HG03565 (cell line): ENCODE measurements at regions not wholly inside any gene's neighbourhood (a gene's known extent, or its start where the extent isn't known, plus 50 kb on each side); places are given as distances from the start of the nearest gene placed in this dataset.

Experiments
- ATAC-seq: cut with Tn5 transposase; IDR thresholded peaks from one replicate; pipeline ENCODE4 v1.9.1; 2021; ENCODE audit warnings: mild to moderate bottlenecking, moderate library complexity; ENCODE audit not compliant: unreplicated experiment

DNA sequence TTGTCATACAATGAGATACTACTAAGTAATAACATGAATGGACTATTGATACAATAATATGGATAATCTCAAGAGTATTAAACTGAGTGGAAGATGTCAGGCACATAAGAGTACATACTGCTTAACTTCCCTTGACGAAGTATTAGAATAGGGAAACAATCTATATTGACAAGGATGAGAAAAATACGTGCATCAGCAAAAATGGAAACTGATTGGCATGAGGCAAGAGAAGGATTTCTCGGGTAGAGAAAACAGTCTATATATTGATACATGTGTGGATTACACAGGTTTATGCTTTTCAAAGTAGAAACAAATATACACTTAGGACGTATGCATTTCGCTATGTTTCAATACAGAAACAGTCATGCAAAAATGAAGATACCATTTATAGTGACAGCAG lies 57.4 kb downstream of the PRR20E start:
- no peak for ATAC-seq

DNA sequence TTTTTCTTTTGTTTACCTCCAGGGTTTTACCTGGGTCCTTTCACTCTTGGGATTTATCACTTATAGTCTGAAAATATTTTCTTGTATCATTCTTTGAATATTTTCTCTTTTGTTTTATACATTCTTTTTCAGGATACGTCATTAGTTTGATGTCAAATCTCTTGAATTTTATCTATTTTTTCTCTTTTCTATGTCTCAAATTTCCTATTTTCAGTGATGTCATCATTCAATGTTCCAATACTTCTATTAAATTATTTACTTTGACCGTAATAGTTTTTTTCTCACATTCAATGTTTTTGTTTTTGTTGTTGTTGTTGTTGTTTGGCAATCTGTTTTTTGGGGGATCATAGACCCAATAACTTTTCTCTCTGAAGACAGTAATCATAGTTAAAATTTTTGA lies 83.5 kb downstream of the PRR20E start:
- no peak for ATAC-seq

DNA sequence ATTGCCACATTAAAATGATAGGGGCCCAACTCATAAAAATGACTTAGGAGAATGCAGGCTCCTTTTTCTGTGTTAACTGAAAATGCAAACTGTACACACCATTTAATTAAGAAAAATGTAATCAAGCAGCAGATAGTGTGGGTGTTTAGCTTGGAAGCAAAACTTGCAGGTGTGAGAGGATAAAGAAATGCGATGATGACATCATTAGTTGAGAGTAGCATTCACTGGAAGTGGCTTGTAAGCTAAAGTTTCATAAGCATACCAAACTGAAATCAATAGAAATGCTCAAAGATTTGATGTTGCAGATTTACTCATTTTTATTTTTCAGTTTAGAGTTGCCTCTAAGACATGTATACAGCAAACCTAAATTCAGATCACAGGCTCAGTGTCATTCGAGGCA lies 86.6 kb downstream of the PRR20E start:
- no peak for ATAC-seq

DNA sequence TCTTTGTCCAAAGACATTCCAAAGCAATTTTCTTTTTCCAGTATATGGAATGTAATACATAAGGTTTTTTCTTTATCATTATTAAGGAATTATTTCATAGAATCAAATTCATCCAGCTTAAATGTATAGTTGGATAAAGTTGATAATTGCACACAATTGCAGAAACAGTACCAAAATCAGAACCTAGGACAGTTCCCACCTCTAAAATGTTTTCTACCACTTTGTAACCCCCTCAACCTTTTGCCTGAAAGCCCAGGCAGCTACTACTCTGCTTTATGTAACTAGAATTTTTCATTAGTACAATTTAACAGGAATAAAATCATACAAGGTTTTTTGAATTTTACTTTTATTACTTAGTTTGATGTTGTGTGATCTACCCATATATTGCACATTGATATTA lies 98.0 kb downstream of the PRR20E start:
- ATAC-seq, result no peak

DNA sequence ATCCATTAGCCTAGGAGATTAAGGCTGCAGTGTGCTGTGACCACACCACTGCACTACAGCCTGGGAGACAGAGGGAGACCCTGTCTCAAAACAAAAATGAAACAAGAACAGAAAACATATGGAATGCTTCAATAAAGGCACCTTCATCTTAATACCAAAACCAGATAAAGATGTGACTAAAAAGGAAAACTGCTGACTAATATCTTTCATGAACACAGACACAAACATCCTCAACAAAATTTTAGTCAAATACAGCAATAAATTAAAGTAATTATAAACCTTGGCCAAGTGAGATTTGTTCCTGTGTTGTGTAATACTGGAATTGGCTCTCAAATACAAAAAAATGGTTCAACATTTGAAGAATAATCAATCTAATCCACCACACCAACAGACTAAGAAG lies 103.5 kb downstream of the PRR20E start:
- ATAC-seq, result no peak

DNA sequence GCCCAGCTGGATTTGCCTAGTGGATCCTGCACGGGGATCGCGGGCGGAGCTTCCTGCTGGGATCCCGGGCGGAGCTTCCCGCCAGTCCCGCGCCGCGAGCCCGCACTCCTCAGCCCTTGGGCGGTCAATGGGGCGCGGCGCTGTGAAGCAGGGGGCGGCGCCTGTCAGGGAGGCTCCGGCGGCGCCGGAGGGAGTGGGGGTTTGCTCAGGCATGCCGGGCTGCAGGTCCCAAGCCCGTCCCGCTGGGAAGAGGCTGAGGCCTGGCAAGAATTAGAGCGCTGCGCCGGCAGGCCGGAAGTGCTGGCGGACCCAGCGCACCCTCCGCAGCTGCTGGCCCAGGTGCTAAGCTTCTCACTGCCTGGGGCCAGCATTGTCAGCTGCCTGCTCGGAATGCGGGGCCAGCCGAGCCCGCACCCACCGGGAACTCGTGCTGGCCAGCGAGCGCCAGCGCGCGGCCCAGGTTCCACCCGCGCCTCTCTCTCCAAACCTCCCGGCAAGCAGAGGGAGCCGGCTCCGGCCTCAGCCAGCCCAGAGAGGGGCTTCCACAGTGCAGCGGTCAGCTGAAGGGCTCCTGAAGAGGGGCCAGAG lies 119.6 kb downstream of the PRR20E start:
- no peak for ATAC-seq

DNA sequence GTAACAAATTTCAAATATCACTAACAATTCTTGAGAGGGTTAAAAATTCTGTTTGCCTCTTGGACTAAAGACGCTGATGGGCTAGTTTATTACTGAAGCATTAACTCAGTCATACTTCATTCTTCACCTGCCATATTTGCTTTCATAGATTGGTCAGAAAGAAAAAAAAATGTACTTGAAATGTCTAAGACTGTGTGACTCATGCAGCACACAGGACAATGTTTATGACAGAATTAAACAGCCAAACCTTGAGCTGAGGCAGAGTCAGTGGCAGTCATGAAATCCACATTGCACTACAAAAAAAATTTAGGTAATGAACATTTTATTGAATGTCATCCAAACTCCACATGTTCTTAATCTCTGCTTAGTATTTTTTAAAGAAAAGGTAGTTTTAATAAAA lies 135.6 kb downstream of the PRR20E start:
- ATAC-seq, result no peak

DNA sequence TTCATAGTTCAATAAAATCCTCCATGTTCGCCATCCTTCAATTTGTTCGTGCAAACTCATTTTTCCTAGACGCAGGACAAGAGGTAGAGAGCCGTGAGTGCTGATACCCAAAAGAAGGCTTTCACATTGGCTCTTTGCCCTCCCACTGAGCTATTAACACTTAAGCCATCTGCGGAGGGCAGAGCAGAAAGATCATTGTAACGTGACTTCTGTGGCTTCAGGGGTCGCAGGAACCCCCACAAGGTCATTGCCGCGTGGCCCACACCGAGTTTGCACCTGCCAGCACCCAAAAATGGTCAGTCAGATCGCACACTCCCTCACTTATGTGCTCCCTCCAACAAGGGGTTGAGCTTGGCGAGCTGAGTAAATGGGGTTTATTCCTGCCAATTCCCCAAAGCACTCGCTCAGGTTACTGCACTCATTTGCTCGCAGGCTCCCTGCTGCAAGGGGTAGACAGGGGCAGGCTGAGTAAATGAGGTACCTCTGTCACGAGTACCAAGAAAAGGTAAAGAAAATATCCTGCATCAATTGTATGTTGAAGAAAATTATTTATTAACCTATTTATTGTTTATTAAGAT lies 144.1 kb downstream of the PRR20E start:
- ATAC-seq, result no peak

DNA sequence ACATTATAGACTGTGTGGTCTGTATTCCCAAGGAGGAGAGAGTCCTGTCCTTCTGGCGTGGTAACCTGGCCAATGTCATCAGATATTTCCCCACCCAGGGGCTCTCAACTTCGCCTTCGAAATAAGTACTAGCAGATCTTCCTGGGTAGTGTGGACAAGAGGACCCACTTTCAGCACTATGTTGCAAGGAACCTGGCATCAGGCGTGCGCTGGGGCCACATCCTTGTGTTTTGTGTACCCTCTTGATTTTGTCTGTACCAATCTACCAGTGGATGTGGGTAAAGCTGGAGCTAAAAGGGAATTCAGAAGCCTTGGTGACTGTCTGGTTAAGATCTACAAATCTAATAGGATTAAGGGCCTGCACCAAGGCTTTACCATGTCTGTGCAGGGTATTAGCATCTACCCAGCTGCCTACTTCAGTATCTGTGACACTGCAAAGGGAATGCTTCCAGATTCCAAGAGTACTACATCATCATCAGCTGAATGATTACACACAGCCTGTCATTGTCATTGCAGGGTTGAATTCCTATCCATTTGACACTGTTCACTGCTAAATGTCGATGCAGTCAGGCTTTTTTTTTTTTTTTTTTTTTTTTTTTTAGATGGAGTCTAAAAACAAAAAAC lies 148.0 kb downstream of the PRR20E start:
- no peak for ATAC-seq

DNA sequence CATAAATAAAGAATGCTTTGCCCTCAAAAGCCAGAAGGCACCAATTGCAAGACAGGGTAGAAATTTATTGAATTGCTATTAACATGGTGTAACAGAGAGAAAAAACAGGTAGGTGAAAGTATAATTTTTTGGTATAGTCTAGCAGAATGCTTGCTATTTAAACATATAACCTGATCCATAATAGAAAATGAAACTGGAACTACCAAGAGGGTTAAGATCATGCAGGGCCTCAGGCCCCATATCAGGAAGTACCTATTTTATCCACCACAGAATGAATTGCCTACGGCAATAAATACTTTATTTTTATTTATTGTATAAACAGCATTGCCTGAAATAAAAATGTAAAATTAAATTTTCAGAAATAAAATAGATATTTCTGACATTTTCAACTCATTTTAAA lies 159.5 kb downstream of the PRR20E start:
- peak; percentile 89 for ATAC-seq

DNA sequence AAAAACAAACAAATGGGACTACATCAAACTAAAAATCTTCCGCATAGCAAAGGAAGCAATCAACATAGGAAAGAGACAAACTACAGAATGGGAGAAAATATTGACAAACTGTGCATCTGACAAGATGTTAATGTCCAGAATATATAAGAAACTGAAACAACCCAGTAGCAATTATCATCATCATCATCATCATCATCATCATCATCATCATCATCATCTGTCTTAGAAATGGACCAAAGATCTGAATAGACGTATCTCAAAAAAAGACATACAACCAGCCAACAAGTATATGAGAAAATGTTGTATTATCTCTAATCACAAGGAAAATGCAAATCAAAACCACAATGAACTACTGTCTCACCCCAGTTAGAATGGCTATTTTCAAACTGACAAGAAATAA lies 173.9 kb downstream of the PRR20E start:
- no peak for ATAC-seq

DNA sequence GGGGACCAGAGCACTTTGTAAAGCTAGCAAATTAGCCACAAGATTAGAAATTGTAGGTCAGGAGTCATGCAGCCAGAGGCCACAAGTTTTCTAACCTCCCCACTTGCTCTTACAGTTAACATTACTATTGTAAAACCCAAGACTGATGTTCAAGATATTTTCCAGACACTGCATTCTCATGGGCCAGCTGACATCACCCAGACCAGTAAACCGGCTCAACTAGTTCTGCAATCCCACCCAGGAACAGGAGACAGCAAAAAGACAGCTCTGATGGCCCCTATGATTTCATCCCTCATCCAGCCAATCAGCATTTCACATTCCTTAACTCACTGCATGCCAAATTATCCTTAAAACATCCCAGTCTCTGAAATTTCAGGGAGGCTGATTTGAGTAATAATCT lies 178.5 kb downstream of the PRR20E start:
- no peak for ATAC-seq

DNA sequence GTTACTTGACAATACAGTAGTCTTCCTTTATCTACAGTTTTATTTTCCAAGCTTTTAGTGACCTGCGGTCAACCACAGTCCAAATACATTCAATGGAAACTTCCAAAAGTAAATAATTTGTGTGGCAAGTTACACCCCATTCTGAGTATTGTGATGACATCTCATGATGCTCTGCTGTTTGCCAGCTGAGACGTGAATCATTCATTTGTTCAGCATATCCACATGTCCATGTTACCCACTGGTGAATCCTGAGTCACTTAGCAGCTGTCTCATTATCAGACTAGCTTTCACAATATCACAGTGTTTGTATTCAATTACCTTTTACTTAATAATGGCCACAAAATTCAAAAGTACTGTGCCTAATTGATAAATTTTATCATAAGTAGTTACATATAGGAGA lies 179.8 kb downstream of the PRR20E start:
- ATAC-seq, result no peak

DNA sequence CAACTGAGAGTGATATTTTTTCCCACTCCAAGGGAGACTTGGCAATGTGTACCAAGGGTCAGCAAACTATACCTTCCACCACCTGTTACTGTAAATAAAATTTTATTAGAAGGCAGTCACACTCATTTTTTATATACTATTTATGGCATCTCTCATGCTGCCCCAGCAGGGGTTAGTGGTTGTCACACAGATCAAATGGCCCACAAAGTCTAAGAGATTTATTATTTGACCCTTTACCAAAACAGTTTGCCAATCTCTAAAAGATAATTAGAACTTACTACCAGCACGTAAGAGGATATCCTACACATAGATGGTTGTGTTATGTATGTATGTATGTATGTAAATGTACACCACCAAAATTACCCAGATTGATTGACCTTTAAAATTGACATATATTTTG lies 185.1 kb downstream of the PRR20E start:
- ATAC-seq, result no peak

DNA sequence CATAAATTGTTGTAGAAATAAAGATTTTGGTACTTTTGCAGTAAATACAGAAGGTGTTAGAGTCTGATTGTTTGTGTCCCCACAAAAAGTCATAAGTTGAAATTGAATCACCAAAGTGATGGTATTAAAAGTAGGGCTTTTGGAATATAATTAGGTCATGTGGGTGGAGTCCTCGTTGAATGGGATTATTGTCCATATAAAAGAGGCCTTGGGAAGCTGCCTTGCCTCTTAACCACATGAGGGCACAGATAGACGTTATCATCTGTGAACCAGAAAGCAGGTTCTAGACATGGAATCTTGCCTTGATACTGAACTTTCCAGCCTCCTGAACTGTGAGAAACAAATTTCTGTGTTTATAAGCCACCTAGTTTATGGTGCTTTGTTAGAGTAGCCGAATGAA lies 186.8 kb downstream of the PRR20E start:
- no peak for ATAC-seq

DNA sequence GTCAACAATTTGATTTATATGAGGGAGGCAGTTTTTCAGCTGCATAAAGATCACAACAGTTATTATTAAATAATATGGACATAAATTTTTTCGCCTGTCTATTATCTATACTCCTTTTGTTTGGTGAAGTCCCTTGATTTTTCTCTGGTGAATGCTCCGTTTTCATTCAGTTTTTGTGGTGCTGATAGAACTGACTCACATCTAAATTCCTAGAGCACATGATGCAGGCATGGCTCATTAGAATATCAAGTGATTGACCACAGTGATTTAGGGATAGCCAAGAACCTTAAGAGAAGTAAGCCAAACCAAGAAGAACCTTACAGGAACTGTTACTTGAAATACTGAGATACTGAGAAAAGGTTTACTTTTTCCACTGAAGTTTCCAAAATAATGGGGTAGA lies 208.9 kb downstream of the PRR20E start:
- ATAC-seq, result no peak

DNA sequence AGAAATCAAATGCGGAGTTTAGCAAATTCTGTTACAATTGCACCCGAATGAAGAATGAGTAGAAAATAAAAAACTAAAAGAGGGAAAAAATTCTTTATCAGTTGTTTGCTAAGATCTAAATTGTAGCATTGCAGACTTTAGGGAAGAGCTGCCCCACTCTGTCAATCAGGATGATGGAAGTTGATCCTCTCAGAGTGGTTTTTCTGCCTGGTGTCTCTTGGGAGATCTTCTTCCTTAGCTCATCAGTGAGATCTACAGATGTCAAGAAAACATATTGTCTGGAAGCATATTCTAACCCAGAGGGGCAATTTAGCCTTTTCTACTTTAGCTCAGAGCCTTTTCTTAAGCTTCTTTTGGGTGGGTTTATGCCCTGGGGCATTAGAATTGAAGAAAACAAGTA lies 223.2 kb upstream of the PCDH17 start:
- ATAC-seq, result no peak

DNA sequence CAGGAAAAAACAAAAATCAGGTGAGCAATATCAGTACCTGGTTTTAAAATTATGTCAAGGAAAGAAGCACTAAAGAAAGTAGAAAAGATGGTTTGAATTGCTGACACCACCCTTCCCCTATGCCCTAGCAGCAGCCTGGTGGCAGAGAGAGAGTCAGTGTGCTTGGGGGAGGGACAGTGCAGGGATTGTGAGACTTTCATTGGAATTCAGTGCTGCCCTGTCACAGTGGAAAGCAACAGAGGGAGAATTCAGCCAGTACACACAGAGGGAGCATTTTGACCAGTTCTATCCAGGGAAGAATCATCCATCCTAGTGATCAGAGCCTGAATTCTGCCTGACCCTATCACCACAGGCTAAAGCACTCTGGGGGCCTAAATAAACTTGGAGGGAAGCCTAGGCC lies 222.4 kb upstream of the PCDH17 start:
- ATAC-seq, result no peak

DNA sequence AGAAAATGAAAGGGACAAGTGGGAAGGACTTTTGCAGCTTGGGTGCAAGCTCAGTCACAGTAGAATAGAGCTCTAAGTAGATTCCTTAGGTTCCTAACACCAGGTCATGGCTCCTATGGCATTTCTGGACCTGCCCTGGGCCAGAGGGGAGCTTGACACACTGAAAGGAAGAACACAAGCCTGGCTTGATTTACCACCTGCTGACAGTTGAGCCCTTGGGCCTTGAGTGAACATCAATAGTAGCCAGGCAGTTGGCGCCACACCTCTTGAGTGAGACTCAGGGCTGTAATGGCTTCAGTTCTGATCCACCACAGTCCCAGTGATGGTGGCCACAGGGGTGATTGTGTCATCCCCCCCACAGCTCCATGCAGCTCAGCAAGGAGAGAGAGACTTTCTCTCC lies 221.9 kb upstream of the PCDH17 start:
- no peak for ATAC-seq

DNA sequence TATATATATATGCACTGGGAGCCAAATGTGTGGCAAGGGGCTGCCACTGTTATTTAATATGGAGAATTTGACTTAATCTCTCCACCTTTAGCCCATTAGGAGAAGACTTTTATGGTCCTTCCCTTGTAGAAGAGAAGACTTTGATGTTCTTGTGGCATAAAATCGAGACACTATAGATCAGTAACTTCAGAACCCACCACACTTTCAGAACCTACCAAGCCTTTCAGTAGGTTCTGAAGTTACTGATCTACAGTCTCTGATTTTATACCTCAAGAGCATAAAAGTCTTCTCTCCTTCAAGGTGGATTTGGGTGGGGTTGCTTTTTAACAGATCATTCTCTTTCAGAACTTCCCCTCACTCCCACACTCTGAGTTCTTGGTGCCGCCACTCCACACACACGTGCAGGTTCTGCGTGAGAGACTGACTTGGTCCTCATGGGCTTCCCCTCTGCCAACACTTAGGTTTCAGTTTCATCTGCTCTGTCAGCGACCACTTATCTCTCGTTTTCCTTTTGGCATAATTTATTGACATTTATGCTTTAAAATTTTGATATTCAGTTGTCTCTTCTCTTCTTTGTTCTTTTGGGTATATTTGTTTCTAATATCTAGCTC lies 213.4 kb upstream of the PCDH17 start:
- ATAC-seq, result no peak

DNA sequence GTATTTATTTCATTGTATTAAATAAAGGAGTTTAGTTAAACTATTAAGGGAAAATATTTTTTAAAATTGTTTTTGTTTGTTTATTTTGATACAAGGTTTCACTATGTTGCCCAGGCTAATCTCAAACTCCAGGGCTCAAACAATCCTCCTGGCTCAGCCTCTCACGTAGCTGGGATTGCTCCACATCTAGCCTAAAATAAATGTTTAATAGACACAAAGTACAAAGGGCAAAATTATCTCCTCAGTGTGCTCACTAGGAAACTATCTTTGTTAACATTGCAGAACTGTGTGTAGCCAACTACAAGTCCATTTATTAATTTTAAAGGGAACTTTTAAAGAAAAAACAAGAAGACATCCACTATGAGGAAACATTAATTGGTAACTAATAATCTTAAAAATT lies 207.2 kb upstream of the PCDH17 start:
- no peak for ATAC-seq

DNA sequence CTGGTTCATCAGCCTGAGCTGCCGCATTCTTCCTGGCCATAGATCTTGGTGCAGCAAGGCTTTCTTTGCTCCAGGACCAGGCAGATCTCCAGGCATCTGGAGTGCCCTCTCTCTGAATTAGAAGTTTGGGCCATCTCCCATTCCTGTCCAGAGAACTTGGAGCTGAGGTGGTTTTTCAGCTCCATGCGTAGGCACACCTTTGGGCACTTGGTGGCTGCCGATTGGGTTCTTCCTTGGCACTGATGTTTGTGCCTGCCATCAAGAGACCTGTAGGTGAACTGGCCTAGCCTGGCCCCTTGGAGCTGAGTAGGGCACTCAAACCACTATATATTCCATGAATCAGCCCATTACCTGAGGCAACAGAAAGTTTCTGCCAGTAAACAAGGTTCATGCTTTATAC lies 206.0 kb upstream of the PCDH17 start:
- ATAC-seq, result no peak

DNA sequence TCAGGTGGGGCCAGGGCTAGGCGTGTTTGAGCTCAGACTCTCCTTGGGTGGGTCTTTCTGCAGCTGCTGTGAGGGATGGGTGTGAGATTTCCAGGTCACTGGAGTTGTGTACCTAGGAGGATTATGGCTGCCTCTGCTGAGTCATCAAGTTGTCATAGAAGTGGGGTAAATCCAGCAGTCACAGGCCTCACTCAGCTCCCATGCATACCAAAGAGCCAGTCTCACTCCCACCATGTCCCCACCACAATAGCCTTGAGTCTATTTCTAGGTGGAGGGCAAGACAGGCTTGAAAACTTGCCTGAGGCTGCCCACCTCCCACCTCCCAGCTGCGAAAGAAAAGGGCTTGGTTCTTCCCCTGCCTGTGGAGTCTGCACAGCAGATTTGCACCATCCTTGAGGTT lies 194.0 kb upstream of the PCDH17 start:
- ATAC-seq, result no peak
